Activated naive CD4-positive, alpha-beta T cell treated with anti-CD3 and anti-CD28 coated beads, Interleukin-2, amount 50 U/mL, for 72 hours (primary cell): ENCODE measurements at regions not wholly inside any gene's neighbourhood (a gene's known extent, or its start where the extent isn't known, plus 50 kb on each side); places are given as distances from the start of the nearest gene placed in this dataset.
"Not testable (repeated sequence)": the region's sequence is repeated elsewhere in the genome, so short reads cannot be mapped to it uniquely, and the experiment has no call there.

Experiments used
- ATAC-seq, 2 donors: fragments of 150-1000 bp; cut with Tn5 transposase; 2 replicates each; pipeline ENCODE4 v1.10.0; 2021; ENCODE audit warnings: mild to moderate bottlenecking in 2 of 2, moderate library complexity in 2 of 2
- DNase-seq, 2 donors: peaks; one replicate each; pipeline ENCODE4 v3.0.0; 2021 to 2022; ENCODE audit warnings: low spot score in 2 of 2
- H3K27ac Mint-ChIP-seq, 2 donors: one replicate each; pipeline ENCODE4 v1.8.0; 2022; ENCODE audit warnings: mild to moderate bottlenecking in 2 of 2, mixed read lengths in 2 of 2
- H3K36me3 Mint-ChIP-seq, 2 donors: one replicate each; pipeline ENCODE4 v1.8.0; 2022; ENCODE audit warnings: mixed read lengths in 2 of 2
- H3K9me3 Mint-ChIP-seq, 2 donors: one replicate each; pipeline ENCODE4 v1.8.0; 2022; ENCODE audit warnings: mixed read lengths in 2 of 2

DNA sequence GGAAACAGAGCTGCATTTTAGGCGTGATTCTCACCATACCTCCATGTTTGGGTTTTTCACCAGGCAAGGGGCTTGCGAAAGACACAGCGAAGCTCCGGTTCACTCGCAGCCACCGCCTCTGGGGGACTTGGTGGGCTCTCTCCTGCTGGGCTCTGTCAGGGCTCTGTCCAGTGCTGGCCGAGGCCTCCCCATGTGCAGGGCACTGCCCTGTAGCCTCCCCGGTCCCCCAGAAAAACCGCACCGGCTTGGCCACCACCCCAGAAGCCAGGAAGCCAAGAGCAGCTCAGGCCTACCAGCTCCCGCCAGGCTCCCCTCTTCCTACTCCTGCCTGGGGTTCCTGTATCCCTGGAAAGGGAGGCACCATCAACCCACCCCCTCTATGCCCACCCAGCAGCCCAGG, 151.5 kb downstream of the CTTN start:
- no peak for DNase-seq
- Mint-ChIP-seq H3K9me3 (no peaks in the 10 kb centered on the region), H3K27ac (no peak overlapping the region), H3K36me3 (no peaks in the 10 kb centered on the region)
- ATAC-seq = no peak

DNA sequence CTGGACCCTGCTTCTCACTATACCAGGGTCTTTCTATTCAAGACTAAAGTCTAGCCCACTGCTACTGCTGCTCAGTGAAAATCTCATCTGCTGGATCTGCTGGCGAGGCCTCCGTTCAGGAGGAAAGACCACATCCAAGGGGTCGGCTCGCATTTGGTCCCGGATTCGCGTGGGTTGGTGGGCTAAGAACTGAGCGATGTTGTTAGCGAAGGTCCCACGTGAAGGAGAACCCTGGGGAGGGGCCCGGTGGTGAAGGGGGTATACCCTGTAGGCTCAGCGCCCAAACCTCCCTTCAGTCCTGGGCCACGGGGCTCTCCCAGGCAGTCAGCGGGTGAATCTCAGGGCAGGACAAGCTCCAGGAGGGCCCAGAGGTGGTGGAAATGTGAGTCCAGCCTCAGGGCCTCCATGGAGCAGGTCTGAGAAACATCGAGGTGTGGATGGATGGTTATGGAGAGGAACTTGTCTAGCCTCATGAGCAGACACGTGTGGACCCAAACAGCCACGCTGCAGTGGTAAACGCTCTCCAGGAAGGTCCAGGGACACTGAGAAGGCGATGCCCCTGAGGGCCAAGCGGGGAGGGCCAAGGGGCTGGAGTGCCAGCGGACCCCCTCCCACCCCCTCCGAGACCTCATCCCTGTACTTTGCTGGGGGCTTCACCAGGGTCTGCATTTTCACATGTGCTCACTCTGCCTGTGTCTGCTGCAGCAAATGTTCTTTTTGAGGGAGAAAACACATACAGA, 152.3 kb downstream of the CTTN start:
- no peaks in the 10 kb centered on the region for H3K9me3 Mint-ChIP-seq
- DNase-seq (no peak), ATAC-seq (no peak)
- no peak overlapping the region for H3K27ac Mint-ChIP-seq
- no peaks in the 10 kb centered on the region for H3K36me3 Mint-ChIP-seq

DNA sequence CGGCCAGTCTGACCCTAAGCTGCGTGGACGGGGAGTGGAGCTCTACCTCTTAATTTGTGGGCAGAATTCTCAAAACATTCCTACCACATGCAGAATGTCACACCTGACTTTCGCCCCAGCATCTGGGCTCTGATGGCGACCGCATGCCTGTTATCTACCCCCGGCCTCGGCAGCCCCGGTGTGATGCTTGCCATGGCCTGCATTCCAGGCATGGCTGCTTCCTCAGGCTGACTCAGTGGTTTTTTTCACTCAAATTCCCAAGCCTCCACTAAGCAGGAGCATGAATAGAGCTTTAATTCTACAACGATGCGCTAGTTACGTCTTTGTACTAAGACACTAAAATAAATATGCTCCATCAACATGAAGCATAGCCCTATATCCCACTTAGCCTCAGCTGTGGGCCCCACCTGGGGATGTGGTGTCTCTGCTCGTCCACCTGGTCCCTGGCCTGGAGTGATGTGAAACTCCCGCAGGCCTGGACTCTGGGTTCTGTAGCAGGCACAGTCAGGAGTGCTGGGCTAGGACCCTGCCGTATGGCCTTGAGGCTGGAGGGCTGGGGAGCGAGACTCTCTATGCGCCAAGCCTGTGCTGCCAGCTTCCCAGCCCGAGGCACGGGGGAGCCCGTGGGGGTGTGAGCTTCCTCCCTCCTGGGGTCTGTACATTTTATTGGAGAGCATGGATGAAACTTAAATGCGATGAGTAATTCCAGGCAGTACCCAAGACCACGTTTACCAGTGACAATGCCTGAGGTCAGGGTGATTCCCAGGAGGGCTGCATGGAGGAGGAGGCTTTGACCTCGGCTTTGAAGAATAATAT, 153.2 kb downstream of the CTTN start:
- Mint-ChIP-seq H3K9me3 (no peaks in the 10 kb centered on the region), H3K36me3 (no peaks in the 10 kb centered on the region), H3K27ac (no peak overlapping the region)
- DNase-seq (no peak), ATAC-seq (no peak)

DNA sequence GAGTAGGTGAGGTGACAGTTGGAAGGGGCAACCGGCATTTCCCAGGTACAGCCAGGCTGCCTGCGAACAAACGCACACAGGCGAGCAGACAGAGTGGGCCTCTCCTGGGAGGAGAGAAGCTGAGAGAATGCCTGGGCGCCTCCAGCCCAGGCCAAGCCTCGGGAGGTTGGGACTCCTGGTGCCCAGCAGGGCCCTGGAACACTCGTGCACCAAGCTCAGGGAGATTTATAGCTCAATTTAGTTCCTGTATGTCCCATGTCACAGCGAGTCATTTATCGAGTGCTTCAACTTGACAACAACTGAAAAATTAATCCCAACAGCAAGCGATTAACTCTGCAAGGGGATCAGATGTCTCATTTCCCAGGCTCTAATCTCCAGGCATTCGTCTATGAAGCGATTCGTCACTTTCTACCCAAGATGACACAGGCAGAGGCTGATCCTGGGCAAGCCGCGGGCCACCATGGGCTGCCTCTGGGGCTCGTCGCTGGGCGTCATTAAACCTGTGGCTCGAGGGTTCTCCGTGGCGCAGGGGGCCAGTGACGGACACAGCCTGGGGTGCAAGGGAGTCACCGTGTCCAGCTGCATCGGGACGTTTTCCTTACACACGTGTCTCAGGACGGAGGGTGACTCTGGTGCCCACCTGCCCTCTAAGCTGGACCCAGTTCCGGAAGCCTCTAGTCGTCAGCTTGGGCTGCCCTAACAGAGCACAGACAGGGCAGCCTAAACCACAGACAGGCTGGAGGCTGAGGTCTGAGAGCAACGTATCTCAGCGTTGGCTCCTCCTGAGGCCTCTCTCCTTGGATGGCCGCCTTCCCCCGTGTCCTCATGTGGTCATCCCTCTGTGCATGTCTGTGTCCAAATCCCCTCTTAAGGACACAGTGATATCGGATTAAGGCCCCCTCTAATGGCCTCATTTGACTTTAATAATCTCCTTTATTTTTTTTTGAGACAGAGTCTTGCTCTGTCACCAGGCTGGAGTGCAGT, 154.1 kb downstream of the CTTN start:
- DNase-seq (no peak), ATAC-seq (no peak)

DNA sequence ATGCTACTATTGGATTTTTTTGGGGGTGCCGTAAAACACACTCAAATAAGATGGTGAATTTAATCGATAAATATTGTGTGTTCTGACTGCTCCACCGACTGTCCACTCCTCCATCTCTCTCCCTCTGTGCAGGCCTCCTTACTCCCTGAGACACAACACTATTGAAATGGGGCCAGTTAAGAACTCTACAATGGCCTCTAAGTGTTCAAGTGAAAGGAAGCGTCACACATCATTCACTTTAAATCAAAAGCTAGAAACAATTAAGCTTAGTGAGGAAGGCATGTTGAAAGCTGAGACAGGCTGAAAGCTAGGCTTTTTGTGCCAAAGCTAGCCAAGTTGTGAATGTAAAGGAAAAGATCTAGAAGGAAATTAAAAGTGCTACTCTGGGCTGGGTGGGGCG, 156.7 kb downstream of the CTTN start:
- DNase-seq (no peak), ATAC-seq (no peak)
- Mint-ChIP-seq H3K9me3 (no peaks in the 10 kb centered on the region), H3K27ac (no peak overlapping the region), H3K36me3 (no peaks in the 10 kb centered on the region)

More for the DNA sequence above, 154.1 kb downstream of the CTTN start:
- Mint-ChIP-seq H3K27ac (no peak overlapping the region), H3K36me3 (no peaks in the 10 kb centered on the region), H3K9me3 (no peaks in the 10 kb centered on the region)

GRCh38 chr11:70556884-70557741, 158.8 kb downstream of the CTTN start:
- no peaks in the 10 kb centered on the region for H3K36me3 Mint-ChIP-seq
- no peak overlapping the region for H3K27ac Mint-ChIP-seq
- DNase-seq (no peak), ATAC-seq (no peak)
- no peaks in the 10 kb centered on the region for H3K9me3 Mint-ChIP-seq

DNA sequence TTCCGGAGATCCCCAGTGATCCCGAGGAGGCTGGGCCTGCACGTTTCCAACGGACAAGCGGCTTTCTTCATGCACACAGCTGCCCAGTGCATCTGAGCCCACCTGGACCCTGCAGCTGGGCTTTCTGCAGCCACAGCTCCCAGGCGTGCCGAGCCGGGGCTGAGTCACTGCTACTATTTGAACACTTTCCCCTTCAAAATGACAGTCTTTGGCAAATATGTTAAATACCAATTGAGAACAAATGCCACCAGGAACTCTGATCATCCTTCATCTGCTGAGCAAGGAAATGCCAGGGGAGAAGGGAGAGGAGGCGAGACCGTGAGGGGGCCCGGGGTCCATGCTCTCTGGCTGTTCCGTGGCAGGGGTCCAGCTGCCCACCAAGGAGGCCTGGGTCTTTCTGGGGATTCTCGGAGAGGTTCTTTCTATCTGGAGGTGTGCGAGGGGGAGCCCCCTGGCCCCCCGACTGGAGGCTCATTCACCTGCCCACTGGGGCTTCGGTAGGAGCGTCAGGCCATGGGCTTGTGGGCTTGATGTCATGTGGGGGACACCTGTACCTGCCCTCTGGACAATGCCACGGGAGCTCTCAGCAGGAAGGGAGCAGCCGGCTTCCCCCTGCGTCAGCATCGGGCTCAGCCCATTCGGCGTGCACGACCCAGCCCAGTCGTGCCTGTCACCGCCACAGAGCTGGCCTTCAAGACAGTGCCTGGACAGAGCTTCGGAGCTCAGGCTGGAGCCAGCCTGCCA, 159.6 kb downstream of the CTTN start:
- Mint-ChIP-seq H3K27ac (no peak overlapping the region), H3K36me3 (no peaks in the 10 kb centered on the region), H3K9me3 (no peaks in the 10 kb centered on the region)
- DNase-seq (no peak), ATAC-seq (no peak)

GRCh38 chr11:70558681-70559080, 160.4 kb downstream of the CTTN start:
- ATAC-seq (no peak), DNase-seq (no peak)
- Mint-ChIP-seq H3K36me3 (no peaks in the 10 kb centered on the region), H3K27ac (no peak overlapping the region), H3K9me3 (no peaks in the 10 kb centered on the region)

GRCh38 chr11:70559516-70559915, 161.2 kb downstream of the CTTN start:
- DNase-seq (no peak), ATAC-seq (no peak)
- no peaks in the 10 kb centered on the region for H3K36me3 Mint-ChIP-seq
- no peak overlapping the region for H3K27ac Mint-ChIP-seq
- H3K9me3 Mint-ChIP-seq = no peaks in the 10 kb centered on the region

- H3K36me3 Mint-ChIP-seq, H3K27ac Mint-ChIP-seq, H3K9me3 Mint-ChIP-seq, DNase-seq, ATAC-seq: not testable (repeated sequence)
These were observed 162.3 kb downstream of the CTTN start for GRCh38 chr11:70560621-70561020.

- Mint-ChIP-seq H3K27ac (no peak overlapping the region), H3K36me3 (no peaks in the 10 kb centered on the region), H3K9me3 (no peaks in the 10 kb centered on the region)
- DNase-seq (no peak), ATAC-seq (no peak)
These were observed 168.6 kb downstream of the CTTN start for GRCh38 chr11:70566768-70567530.

DNA sequence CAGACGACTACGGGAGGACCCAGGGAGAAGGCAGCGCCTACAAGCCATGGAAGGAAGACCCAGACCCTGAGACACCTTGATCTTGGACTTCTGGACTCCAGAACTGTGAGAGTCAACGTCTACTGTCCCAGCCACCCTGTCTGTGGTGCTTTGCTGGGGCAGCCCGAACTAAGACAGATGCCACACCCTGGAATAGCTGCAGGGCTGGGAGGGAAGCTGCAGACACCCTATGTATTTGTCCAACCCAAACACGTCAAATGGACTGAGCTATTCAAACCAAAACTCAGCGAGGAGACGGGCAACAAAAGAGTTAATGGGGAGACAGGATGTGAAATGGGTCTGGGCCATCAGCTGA, 169.3 kb downstream of the CTTN start:
- H3K27ac Mint-ChIP-seq = no peak overlapping the region
- H3K36me3 Mint-ChIP-seq = no peaks in the 10 kb centered on the region
- no peak for ATAC-seq
- no peak for DNase-seq
- H3K9me3 Mint-ChIP-seq = no peaks in the 10 kb centered on the region

GRCh38 chr11:70568035-70568813, 169.9 kb downstream of the CTTN start:
- H3K9me3 Mint-ChIP-seq = no peaks in the 10 kb centered on the region
- ATAC-seq = no peak

GRCh38 chr11:70568814-70569617, 170.7 kb downstream of the CTTN start:
- Mint-ChIP-seq H3K36me3 (no peaks in the 10 kb centered on the region), H3K9me3 (no peaks in the 10 kb centered on the region), H3K27ac (no peak overlapping the region)
- DNase-seq (no peak), ATAC-seq (no peak)

More at GRCh38 chr11:70568035-70568813, 169.9 kb downstream of the CTTN start:
- Mint-ChIP-seq H3K27ac (no peak overlapping the region), H3K36me3 (no peaks in the 10 kb centered on the region)
- no peak for DNase-seq
